NB4 (cell line): ENCODE measurements at regions not wholly inside any gene's neighbourhood (a gene's known extent, or its start where the extent isn't known, plus 50 kb on each side); places are given as distances from the start of the nearest gene placed in this dataset.
A peak's percentile ranks its signal among the peaks of the same experiment; 100 is the strongest.

Experiments
- DNase-seq: peaks from one replicate; pipeline ENCODE4 v3.0.0; 2010; ENCODE audit warnings: low read depth
- H3K4me3 ChIP-seq: one replicate; pipeline ENCODE4 v1.5.1; 2011; ENCODE audit warnings: mild to moderate bottlenecking, low read depth, low read length, moderate library complexity
- CTCF ChIP-seq: IDR thresholded peaks from one replicate; pipeline ENCODE4 v1.5.1; 2012; ENCODE audit warnings: low read depth, low read length
- MAX ChIP-seq: IDR thresholded peaks from 2 replicates; pipeline ENCODE4 v1.6.1; 2011; ENCODE audit warnings: low read depth, low read length
- MYC ChIP-seq: IDR thresholded peaks from 2 replicates; pipeline ENCODE4 v1.6.1; 2011; ENCODE audit warnings: low read depth, low read length
- POLR2A ChIP-seq: IDR thresholded peaks from 2 replicates; pipeline ENCODE4 v1.6.1; 2011; ENCODE audit warnings: mild to moderate bottlenecking; ENCODE audit not compliant: insufficient read length; ENCODE audit errors: extremely low read depth

- no peak for DNase-seq
- TF ChIP-seq CTCF = no peak
- no peak overlapping the region for H3K4me3 ChIP-seq
These were observed 273.4 kb downstream of the BMP7 start for GRCh38 chr20:56993020-56993559.

GRCh38 chr20:56994006-56994405 lies 272.4 kb downstream of the BMP7 start:
- no peak overlapping the region for H3K4me3 ChIP-seq
- DNase-seq = no peak
- no peak for TF ChIP-seq POLR2A
- no peak for TF ChIP-seq MAX
- TF ChIP-seq MYC = no peak
- TF ChIP-seq CTCF = no peak

GRCh38 chr20:56995149-56995548 lies 271.3 kb downstream of the BMP7 start:
- DNase-seq = no peak
- no peak overlapping the region for H3K4me3 ChIP-seq
- TF ChIP-seq POLR2A (no peak), MAX (no peak), CTCF (no peak), MYC (no peak)

- TF ChIP-seq POLR2A (no peak), CTCF (peak; percentile 69), MYC (no peak), MAX (peak; percentile 5; the same call in 1 of the 2 replicates)
- DNase-seq = peak; percentile 52
- H3K4me3 ChIP-seq = no peak overlapping the region
These were observed 270.8 kb downstream of the BMP7 start for GRCh38 chr20:56995635-56996075.

GRCh38 chr20:56996533-56996932 lies 269.9 kb downstream of the BMP7 start:
- H3K4me3 ChIP-seq = no peak overlapping the region
- TF ChIP-seq POLR2A (no peak), CTCF (no peak), MAX (no peak), MYC (no peak)
- no peak for DNase-seq

GRCh38 chr20:56998438-56998837 lies 268.0 kb downstream of the BMP7 start:
- no peak overlapping the region for H3K4me3 ChIP-seq
- no peak for DNase-seq
- TF ChIP-seq MYC = no peak
- TF ChIP-seq MAX = no peak
- no peak for TF ChIP-seq POLR2A
- TF ChIP-seq CTCF = no peak
